T-helper 1 cell treated with Interleukin-12 subunit alpha and Interleukin-12 subunit beta and Interleukin-4 antibody, amounts not matched to agents 30 ng/mL and 1 ng/mL, for 36 hours (primary cell): ENCODE measurements at regions not wholly inside any gene's neighbourhood (a gene's known extent, or its start where the extent isn't known, plus 50 kb on each side); places are given as distances from the start of the nearest gene placed in this dataset.

Experiments used
- intact Hi-C: fragments of 100-400 bp; cut with micrococcal nuclease; formaldehyde crosslinking; loops from one replicate; pipeline ENCODE4 v1.15.1; 2024

GRCh38 chr19:29421196-29421545 is 104.6 kb upstream of the VSTM2B start:
- intact Hi-C loops, result no loop called here

GRCh38 chr19:29422047-29422446 is 103.7 kb upstream of the VSTM2B start:
- intact Hi-C loops, result no loop called here

GRCh38 chr19:29422486-29423085 is 103.2 kb upstream of the VSTM2B start:
- intact Hi-C loops, result no loop called here

GRCh38 chr19:29428071-29428470 is 97.7 kb upstream of the VSTM2B start:
- intact Hi-C loops, result no loop called here

GRCh38 chr19:29429021-29429420 is 96.8 kb upstream of the VSTM2B start:
- intact Hi-C loops, result no loop called here

- intact Hi-C loops, result no loop called here
Observed at GRCh38 chr19:29429581-29429980, 96.2 kb upstream of the VSTM2B start.

GRCh38 chr19:29431332-29431731 is 94.5 kb upstream of the VSTM2B start:
- intact Hi-C loops, result no loop called here

- intact Hi-C loops, result no loop called here
Observed at GRCh38 chr19:29432677-29433076, 93.1 kb upstream of the VSTM2B start.

- intact Hi-C loops, result no loop called here
Observed at GRCh38 chr19:29436591-29437103, 89.1 kb upstream of the VSTM2B start.

GRCh38 chr19:29439021-29439420 is 86.8 kb upstream of the VSTM2B start:
- intact Hi-C loops, result no loop called here

- intact Hi-C loops, result no loop called here
Observed at GRCh38 chr19:29439688-29440550, 85.9 kb upstream of the VSTM2B start.

GRCh38 chr19:29442094-29442493 is 83.7 kb upstream of the VSTM2B start:
- intact Hi-C loops, result no loop called here

- intact Hi-C loops, result no loop called here
Observed at GRCh38 chr19:29442910-29443309, 82.9 kb upstream of the VSTM2B start.

GRCh38 chr19:29445246-29445645 is 80.5 kb upstream of the VSTM2B start:
- intact Hi-C loops, result no loop called here

GRCh38 chr19:29446361-29446760 is 79.4 kb upstream of the VSTM2B start:
- intact Hi-C loops, result no loop called here

GRCh38 chr19:29448046-29448445 is 77.7 kb upstream of the VSTM2B start:
- intact Hi-C loops, result no loop called here

- intact Hi-C loops, result no loop called here
Observed at GRCh38 chr19:29449371-29449770, 76.4 kb upstream of the VSTM2B start.

GRCh38 chr19:29450306-29450705 is 75.5 kb upstream of the VSTM2B start:
- intact Hi-C loops, result no loop called here

- intact Hi-C loops, result no loop called here
Observed at GRCh38 chr19:29450812-29451211, 75.0 kb upstream of the VSTM2B start.

GRCh38 chr19:29454109-29454508 is 71.7 kb upstream of the VSTM2B start:
- intact Hi-C loops, result no loop called here

- intact Hi-C loops, result no loop called here
Observed at GRCh38 chr19:29457413-29457812, 68.4 kb upstream of the VSTM2B start.

- intact Hi-C loops, result loop anchor here (5.0 kb wide), 3 partner anchors 129 to 249 kb away; partner anchors contain the start of gene C19orf12
Observed at GRCh38 chr19:29467824-29468401, 57.9 kb upstream of the VSTM2B start.
